Stimulated activated effector memory CD8-positive, alpha-beta T cell treated with anti-CD3 and anti-CD28 coated beads, Interleukin-12 subunit alpha, Interleukin-12 subunit beta, amount 100 ng/mL, for 72 hours (primary cell): ENCODE measurements at regions not wholly inside any gene's neighbourhood (a gene's known extent, or its start where the extent isn't known, plus 50 kb on each side); places are given as distances from the start of the nearest gene placed in this dataset.

Experiments used
- ATAC-seq: fragments of 150-1000 bp; cut with Tn5 transposase; 2 replicates; pipeline ENCODE4 v1.10.0; 2021
- DNase-seq, 2 donors: peaks; one replicate each; pipeline ENCODE4 v3.0.0; 2021 to 2022; ENCODE audit warnings: low spot score in 2 of 2
- H3K27ac Mint-ChIP-seq: one replicate; pipeline ENCODE4 v1.8.0; 2022; ENCODE audit warnings: mild to moderate bottlenecking, mixed read lengths
- H3K36me3 Mint-ChIP-seq: one replicate; pipeline ENCODE4 v1.8.0; 2022; ENCODE audit warnings: mild to moderate bottlenecking, mixed read lengths
- H3K4me1 Mint-ChIP-seq: one replicate; pipeline ENCODE4 v1.8.0; 2022; ENCODE audit warnings: mixed read lengths
- H3K4me3 Mint-ChIP-seq: one replicate; pipeline ENCODE4 v1.8.0; 2022; ENCODE audit warnings: mild to moderate bottlenecking, mixed read lengths
- H3K9me3 Mint-ChIP-seq: one replicate; pipeline ENCODE4 v1.8.0; 2022; ENCODE audit warnings: mixed read lengths

DNA sequence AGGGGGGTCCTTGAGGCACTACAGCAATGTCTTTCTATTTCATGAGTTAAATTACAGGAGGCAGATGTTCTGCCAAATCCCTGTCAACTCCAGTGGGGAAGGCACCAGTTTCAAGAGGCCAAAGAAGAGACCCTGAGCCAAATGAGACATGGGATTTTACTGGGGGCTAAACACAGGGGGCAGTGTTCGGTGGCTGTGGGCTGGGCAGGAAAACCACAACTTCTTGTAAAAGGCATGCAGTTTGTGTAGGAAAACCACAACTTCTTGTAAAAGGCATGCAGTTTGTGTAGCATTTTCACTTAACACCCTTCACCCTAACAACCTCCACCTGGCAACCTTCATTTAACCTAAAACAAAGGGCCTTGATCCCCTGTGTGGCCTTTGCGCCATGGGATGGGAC is 61.0 kb downstream of the POLR2M start:
- H3K36me3 Mint-ChIP-seq = no peaks in the 10 kb centered on the region
- ATAC-seq (no peak), DNase-seq (no peak)
- H3K9me3 Mint-ChIP-seq = no peaks in the 10 kb centered on the region
- H3K4me1 Mint-ChIP-seq = peaks cover 6% of the 10 kb centered on the region
- no peak overlapping the region for H3K27ac Mint-ChIP-seq
- H3K4me3 Mint-ChIP-seq = no peak overlapping the region

DNA sequence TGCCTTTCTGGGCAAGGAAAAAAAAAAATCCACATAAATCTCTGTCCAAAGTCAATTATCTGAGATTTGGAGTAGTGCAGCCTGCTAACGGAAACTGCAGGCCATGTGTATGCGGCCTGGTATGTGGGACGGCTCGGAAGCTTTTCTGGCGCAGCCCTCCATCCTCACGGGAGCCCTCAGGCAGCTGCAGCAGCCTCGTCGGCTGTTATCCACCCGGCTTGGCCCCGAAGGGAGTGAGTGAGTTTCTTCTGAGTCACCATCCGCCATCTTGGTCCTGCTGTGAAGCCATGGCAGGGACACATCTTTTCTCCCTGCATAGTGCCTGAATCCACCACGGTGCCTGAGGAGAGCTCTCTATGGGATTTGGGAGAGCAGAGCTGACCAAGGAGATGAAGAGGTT is 62.8 kb downstream of the POLR2M start:
- DNase-seq = no peak
- Mint-ChIP-seq H3K27ac (no peak overlapping the region), H3K4me1 (peaks cover 6% of the 10 kb centered on the region)

DNA sequence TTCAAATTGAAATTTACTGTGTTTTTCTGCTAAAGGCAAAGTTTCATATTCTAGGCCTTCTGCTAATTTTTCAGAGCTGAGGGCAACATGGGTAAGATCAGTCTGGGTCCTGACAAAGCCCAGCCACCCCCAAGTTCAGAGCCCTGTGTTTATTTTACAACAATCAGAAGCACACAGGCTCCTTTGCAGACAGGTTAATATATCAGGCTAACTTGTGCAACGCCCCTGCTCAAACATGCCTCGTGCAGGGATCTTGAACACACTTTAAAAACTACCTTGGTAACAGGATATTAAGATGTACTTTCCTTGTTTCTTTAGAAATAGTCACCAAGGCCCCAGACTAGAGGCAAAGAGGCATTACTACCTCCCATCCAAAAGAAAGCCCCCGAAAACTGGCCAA is 64.0 kb downstream of the POLR2M start:
- no peak for DNase-seq
- Mint-ChIP-seq H3K27ac (no peak overlapping the region), H3K9me3 (no peaks in the 10 kb centered on the region), H3K36me3 (no peaks in the 10 kb centered on the region), H3K4me1 (peaks cover 6% of the 10 kb centered on the region), H3K4me3 (no peak overlapping the region)
- ATAC-seq = no peak

More for the DNA sequence above, 62.8 kb downstream of the POLR2M start:
- no peak for ATAC-seq
- Mint-ChIP-seq H3K36me3 (no peaks in the 10 kb centered on the region), H3K4me3 (no peak overlapping the region), H3K9me3 (no peaks in the 10 kb centered on the region)

- H3K9me3 Mint-ChIP-seq = no peaks in the 10 kb centered on the region
- peaks cover 3% of the 10 kb centered on the region for H3K4me1 Mint-ChIP-seq
- ATAC-seq (peak; percentile 73), DNase-seq (no peak)
- H3K4me3 Mint-ChIP-seq = no peak overlapping the region
- no peak overlapping the region for H3K27ac Mint-ChIP-seq
- H3K36me3 Mint-ChIP-seq = no peaks in the 10 kb centered on the region
Measured at GRCh38 chr15:57772223-57772957, 65.9 kb downstream of the POLR2M start.

DNA sequence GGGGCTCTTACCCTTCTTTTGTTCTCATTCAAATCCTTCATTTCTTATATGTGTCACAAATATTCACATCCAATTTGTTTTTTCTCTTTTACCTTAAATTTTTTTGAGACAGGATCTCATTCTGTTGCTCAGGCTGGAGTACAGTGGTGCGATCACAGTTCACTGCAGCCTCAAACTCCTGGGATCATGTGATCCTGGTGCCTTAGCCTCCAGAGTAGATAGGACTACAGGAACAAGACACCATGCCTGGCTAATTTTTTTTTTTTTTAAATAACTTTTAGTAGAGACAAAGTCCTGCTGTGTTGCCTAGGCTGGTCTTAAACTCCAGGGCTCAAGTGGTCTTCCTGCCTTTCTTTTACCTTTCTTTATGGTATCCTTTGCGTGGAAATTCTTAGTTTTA is 66.5 kb downstream of the POLR2M start:
- ATAC-seq = no peak
- no peak for DNase-seq
- Mint-ChIP-seq H3K27ac (no peak overlapping the region), H3K9me3 (no peaks in the 10 kb centered on the region), H3K4me3 (no peak overlapping the region), H3K4me1 (no peaks in the 10 kb centered on the region), H3K36me3 (no peaks in the 10 kb centered on the region)

GRCh38 chr15:57777003-57777402 is 70.5 kb downstream of the POLR2M start:
- DNase-seq (no peak), ATAC-seq (no peak)
- no peaks in the 10 kb centered on the region for H3K4me1 Mint-ChIP-seq
- H3K27ac Mint-ChIP-seq = no peak overlapping the region
- H3K36me3 Mint-ChIP-seq = no peaks in the 10 kb centered on the region
- H3K4me3 Mint-ChIP-seq = no peak overlapping the region
- H3K9me3 Mint-ChIP-seq = no peaks in the 10 kb centered on the region

DNA sequence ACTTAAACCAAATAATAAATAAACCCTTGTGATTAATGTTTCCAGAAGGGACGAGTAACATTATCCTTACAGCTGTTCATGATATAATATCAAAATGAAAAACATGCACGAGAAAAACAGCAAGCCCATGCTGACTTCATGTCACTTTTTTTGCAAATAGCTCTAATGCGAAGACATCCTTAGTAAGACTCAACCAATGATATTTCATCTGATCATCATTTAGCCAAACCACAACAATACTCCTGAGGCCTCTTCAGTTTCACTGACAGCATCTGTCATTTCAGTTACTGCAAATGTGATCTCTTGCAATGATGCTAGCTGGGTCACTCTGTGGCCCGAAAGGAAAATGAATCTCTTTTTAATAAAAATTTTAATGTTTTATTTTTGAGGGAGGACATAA is 74.0 kb downstream of the POLR2M start:
- H3K9me3 Mint-ChIP-seq = no peaks in the 10 kb centered on the region
- ATAC-seq (no peak), DNase-seq (no peak)
- no peaks in the 10 kb centered on the region for H3K4me1 Mint-ChIP-seq
- no peak overlapping the region for H3K27ac Mint-ChIP-seq
- no peak overlapping the region for H3K4me3 Mint-ChIP-seq
- no peaks in the 10 kb centered on the region for H3K36me3 Mint-ChIP-seq

GRCh38 chr15:57782731-57783130 is 76.2 kb downstream of the POLR2M start:
- Mint-ChIP-seq H3K27ac (no peak overlapping the region), H3K36me3 (no peaks in the 10 kb centered on the region), H3K4me3 (no peak overlapping the region), H3K4me1 (no peaks in the 10 kb centered on the region), H3K9me3 (no peaks in the 10 kb centered on the region)
- DNase-seq (no peak), ATAC-seq (no peak)

GRCh38 chr15:57784081-57784511 is 77.6 kb downstream of the POLR2M start:
- Mint-ChIP-seq H3K4me1 (no peaks in the 10 kb centered on the region), H3K36me3 (no peaks in the 10 kb centered on the region), H3K27ac (no peak overlapping the region), H3K4me3 (no peak overlapping the region), H3K9me3 (no peaks in the 10 kb centered on the region)
- DNase-seq (no peak), ATAC-seq (no peak)

DNA sequence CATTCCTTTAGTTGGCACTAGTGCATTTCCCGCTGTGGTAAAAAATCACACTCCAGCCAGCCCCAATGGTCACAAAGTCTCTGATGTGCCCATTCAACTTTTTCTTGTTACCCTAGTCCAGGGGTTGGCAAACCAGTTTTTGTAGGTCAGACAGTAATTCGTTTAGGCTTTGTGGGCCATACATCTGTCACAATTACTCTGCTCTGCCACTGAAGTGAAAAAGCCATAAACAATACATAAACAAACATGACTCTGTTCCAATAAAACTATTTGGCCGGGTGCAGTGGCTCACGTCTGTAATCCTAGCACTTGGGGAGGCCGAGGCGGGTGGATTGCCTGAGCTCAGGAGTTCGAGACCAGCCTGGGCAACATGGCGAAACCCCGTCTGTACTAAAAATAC is 78.5 kb downstream of the POLR2M start:
- H3K27ac Mint-ChIP-seq = no peak overlapping the region
- no peaks in the 10 kb centered on the region for H3K4me1 Mint-ChIP-seq
- no peak overlapping the region for H3K4me3 Mint-ChIP-seq
- DNase-seq (no peak), ATAC-seq (no peak)
- no peaks in the 10 kb centered on the region for H3K36me3 Mint-ChIP-seq
- H3K9me3 Mint-ChIP-seq = no peaks in the 10 kb centered on the region

GRCh38 chr15:57785959-57786358 is 79.4 kb downstream of the POLR2M start:
- Mint-ChIP-seq H3K9me3 (no peaks in the 10 kb centered on the region), H3K27ac (no peak overlapping the region), H3K36me3 (no peaks in the 10 kb centered on the region), H3K4me3 (no peak overlapping the region), H3K4me1 (no peaks in the 10 kb centered on the region)
- ATAC-seq = no peak
- DNase-seq = no peak

GRCh38 chr15:57789225-57789624 is 82.7 kb downstream of the POLR2M start:
- DNase-seq (no peak), ATAC-seq (no peak)
- Mint-ChIP-seq H3K27ac (no peak overlapping the region), H3K36me3 (no peaks in the 10 kb centered on the region), H3K4me3 (no peak overlapping the region), H3K9me3 (no peaks in the 10 kb centered on the region), H3K4me1 (no peaks in the 10 kb centered on the region)

GRCh38 chr15:57792724-57793449 is 86.4 kb downstream of the POLR2M start:
- no peaks in the 10 kb centered on the region for H3K9me3 Mint-ChIP-seq
- H3K27ac Mint-ChIP-seq = no peak overlapping the region
- no peak overlapping the region for H3K4me3 Mint-ChIP-seq
- ATAC-seq = no peak
- no peaks in the 10 kb centered on the region for H3K4me1 Mint-ChIP-seq
- no peaks in the 10 kb centered on the region for H3K36me3 Mint-ChIP-seq
- no peak for DNase-seq

DNA sequence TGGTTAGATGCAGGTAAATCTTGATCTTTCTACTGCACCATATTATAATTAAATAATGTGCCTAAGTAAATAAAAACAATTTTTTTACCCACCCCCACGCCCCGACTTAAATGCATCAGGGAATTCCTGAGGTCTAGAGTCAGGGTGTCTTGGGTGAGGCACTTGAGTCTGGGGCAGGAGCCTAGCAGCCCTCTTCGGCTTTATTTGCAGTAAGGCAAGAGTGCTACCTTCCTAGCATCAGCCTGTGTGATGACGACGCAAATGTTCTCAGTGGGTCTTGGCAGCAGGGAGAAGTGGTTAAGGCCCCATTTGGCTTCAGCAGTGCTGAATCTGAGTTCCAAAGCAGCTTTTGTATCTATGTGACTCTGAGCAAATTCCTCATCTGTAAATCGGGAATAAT is 88.7 kb downstream of the POLR2M start:
- ATAC-seq = no peak
- H3K9me3 Mint-ChIP-seq = no peaks in the 10 kb centered on the region
- H3K36me3 Mint-ChIP-seq = no peaks in the 10 kb centered on the region
- DNase-seq = no peak
- H3K4me3 Mint-ChIP-seq = no peak overlapping the region
- no peaks in the 10 kb centered on the region for H3K4me1 Mint-ChIP-seq
- H3K27ac Mint-ChIP-seq = no peak overlapping the region

DNA sequence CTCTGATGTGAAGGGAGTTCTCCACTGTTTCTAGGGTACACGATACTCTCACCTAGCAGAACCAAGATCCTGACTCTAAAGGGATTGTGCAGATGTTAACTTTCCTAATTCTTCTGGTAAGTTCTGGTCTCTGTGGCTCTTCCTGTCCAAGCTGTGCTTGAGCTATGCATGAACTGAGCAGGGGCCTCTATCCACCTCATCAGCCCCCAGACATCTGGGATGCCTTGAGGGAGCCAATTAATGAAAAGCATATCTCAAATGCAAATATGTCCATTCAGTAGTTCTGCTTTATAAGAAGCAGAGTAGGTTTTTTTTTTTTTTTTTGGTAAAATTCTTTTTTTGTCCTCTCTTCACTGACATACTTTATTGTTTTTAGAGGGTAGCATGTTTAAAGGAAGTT is 89.6 kb downstream of the POLR2M start:
- H3K4me3 Mint-ChIP-seq = no peak overlapping the region
- DNase-seq (no peak), ATAC-seq (no peak)
- no peaks in the 10 kb centered on the region for H3K9me3 Mint-ChIP-seq
- H3K27ac Mint-ChIP-seq = no peak overlapping the region
- H3K4me1 Mint-ChIP-seq = no peaks in the 10 kb centered on the region
- no peaks in the 10 kb centered on the region for H3K36me3 Mint-ChIP-seq

DNA sequence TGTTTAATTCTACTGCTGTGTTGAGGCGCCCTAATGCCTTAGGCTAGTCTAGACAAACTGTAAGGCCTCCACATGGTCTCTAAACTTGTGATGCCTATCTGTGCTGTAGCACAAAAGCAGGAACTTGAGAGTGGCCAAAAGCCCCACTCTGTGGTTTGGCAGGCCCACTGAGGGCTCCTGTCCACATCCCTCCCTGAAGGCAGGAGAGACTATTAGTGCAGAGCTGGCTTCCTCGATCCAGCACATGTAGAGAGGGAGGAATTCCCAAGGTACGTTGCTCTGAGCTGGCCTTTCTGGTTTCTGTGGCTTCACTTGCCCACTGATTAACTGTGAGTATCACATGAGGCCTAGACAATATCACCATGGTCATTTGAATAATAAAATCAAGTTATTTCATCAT is 90.6 kb downstream of the POLR2M start:
- Mint-ChIP-seq H3K4me3 (no peak overlapping the region), H3K4me1 (no peaks in the 10 kb centered on the region), H3K27ac (no peak overlapping the region), H3K9me3 (no peaks in the 10 kb centered on the region), H3K36me3 (no peaks in the 10 kb centered on the region)
- DNase-seq (no peak), ATAC-seq (no peak)
